GM23338 (cell line): ENCODE measurements at regions not wholly inside any gene's neighbourhood (a gene's known extent, or its start where the extent isn't known, plus 50 kb on each side); places are given as distances from the start of the nearest gene placed in this dataset.

Source experiments
- ATAC-seq: fragments of 200-7000 bp; cut with Tn5 transposase; 3 replicates; pipeline ENCODE4 v1.9.1; 2020
- DNase-seq: peaks from one replicate; pipeline ENCODE4 v3.0.0-alpha.2; 2015; ENCODE audit warnings: low spot score
- H2AFZ ChIP-seq: fragments of 200-600 bp; sonication (generic); 2 replicates; pipeline ENCODE4 v1.8.0; 2016; ENCODE audit warnings: antibody characterized with exemption, mild to moderate bottlenecking, moderate library complexity
- H3F3A ChIP-seq: fragments of 200-600 bp; sonication (generic); replicated peaks from 2 replicates; pipeline ENCODE4 v1.8.0; 2017; ENCODE audit warnings: antibody characterized with exemption, mixed run types, low read depth
- H3K27ac ChIP-seq: fragments of 200-600 bp; sonication (generic); 2 replicates; pipeline ENCODE4 v1.6.1; 2016; ENCODE audit warnings: low read depth
- H3K27me3 ChIP-seq: fragments of 200-600 bp; sonication (generic); 2 replicates; pipeline ENCODE4 v1.8.0; 2016; ENCODE audit warnings: mild to moderate bottlenecking, mixed run types, moderate library complexity; ENCODE audit not compliant: insufficient read depth
- H3K36me3 ChIP-seq: fragments of 200-600 bp; sonication (generic); 2 replicates; pipeline ENCODE4 v1.8.0; 2016; ENCODE audit warnings: mild to moderate bottlenecking; ENCODE audit not compliant: insufficient read depth
- H3K4me1 ChIP-seq: fragments of 200-600 bp; sonication (generic); 2 replicates; pipeline ENCODE4 v1.8.0; 2016; ENCODE audit warnings: mild to moderate bottlenecking, moderate library complexity; ENCODE audit not compliant: insufficient read depth
- H3K4me2 ChIP-seq: fragments of 200-600 bp; sonication (generic); 2 replicates; pipeline ENCODE4 v1.7.1; 2017; ENCODE audit warnings: mixed run types
- H3K4me3 ChIP-seq: fragments of 200-600 bp; sonication (generic); 2 replicates; pipeline ENCODE4 v1.6.1; 2016; ENCODE audit warnings: mixed run types
- H3K79me2 ChIP-seq: fragments of 200-600 bp; sonication (generic); replicated peaks from 2 replicates; pipeline ENCODE4 v1.8.0; 2017; ENCODE audit warnings: mild to moderate bottlenecking; ENCODE audit not compliant: insufficient read depth
- H3K9me2 ChIP-seq: fragments of 200-600 bp; sonication (generic); 2 replicates; pipeline ENCODE4 v1.8.0; 2017; ENCODE audit not compliant: insufficient read depth
- H4K20me1 ChIP-seq: fragments of 200-600 bp; sonication (generic); replicated peaks from 2 replicates; pipeline ENCODE4 v1.8.0; 2017; ENCODE audit warnings: mild to moderate bottlenecking; ENCODE audit not compliant: insufficient read depth
- H3K27ac Mint-ChIP-seq: 2 replicates; pipeline ENCODE4 v1.8.0; 2020; ENCODE audit warnings: inconsistent platforms, mild to moderate bottlenecking, moderate library complexity, mixed read lengths
- H3K27me3 Mint-ChIP-seq: 3 replicates; pipeline ENCODE4 v1.8.0; 2022; ENCODE audit warnings: low read depth, mild to moderate bottlenecking, moderate library complexity, mixed read lengths, inconsistent platforms; ENCODE audit not compliant: insufficient read depth, poor library complexity
- H3K36me3 Mint-ChIP-seq: 3 replicates; pipeline ENCODE4 v1.8.0; 2021; ENCODE audit warnings: low read depth, mild to moderate bottlenecking, inconsistent platforms, moderate library complexity, mixed read lengths
- H3K4me1 Mint-ChIP-seq: 3 replicates; pipeline ENCODE4 v1.8.0; 2020; ENCODE audit warnings: mild to moderate bottlenecking, inconsistent platforms, mixed read lengths
- H3K4me3 Mint-ChIP-seq: 3 replicates; pipeline ENCODE4 v1.8.0; 2021; ENCODE audit warnings: moderate library complexity, mild to moderate bottlenecking, inconsistent platforms, mixed read lengths
- H3K9me3 Mint-ChIP-seq: 3 replicates; pipeline ENCODE4 v1.8.0; 2020; ENCODE audit warnings: moderate library complexity, mild to moderate bottlenecking, inconsistent platforms, mixed read lengths
- CREB1 ChIP-seq: fragments of 250-450 bp; sonication (Bioruptor Pico); IDR thresholded peaks from 2 replicates; pipeline ENCODE4 v1.5.0; 2020; ENCODE audit warnings: low read depth, mild to moderate bottlenecking, moderate library complexity
- CTCF ChIP-seq, 2 experiments: fragments of 200-600 bp in 1 of 2; sonication (generic) in 1 of 2; conservative IDR thresholded peaks; 2 replicates each; pipeline versions ENCODE4 v1.5.1 to v1.6.1; 2016 to 2017; ENCODE audit warnings: antibody characterized with exemption in 2 of 2, low read depth in 2 of 2, mild to moderate bottlenecking in 2 of 2, moderate library complexity in 1 of 2
- EZH2 ChIP-seq: fragments of 200-600 bp; sonication (generic); IDR thresholded peaks from one replicate; pipeline ENCODE4 v1.8.0; 2017; ENCODE audit warnings: antibody characterized with exemption, mild to moderate bottlenecking, low read depth; ENCODE audit not compliant: unreplicated experiment
- EZH2phosphoT487 ChIP-seq: fragments of 200-600 bp; sonication (generic); IDR thresholded peaks from one replicate; pipeline ENCODE4 v1.8.1; 2018; ENCODE audit warnings: antibody characterized with exemption; ENCODE audit not compliant: unreplicated experiment
- JUNB ChIP-seq: IDR thresholded peaks from one replicate; pipeline ENCODE4 v1.6.1; 2016; ENCODE audit warnings: antibody characterized with exemption; ENCODE audit not compliant: unreplicated experiment
- NANOG ChIP-seq: IDR thresholded peaks from 2 replicates; pipeline ENCODE4 v1.6.1; 2016; ENCODE audit warnings: antibody characterized with exemption, borderline replicate concordance
- POLR2AphosphoS5 ChIP-seq: IDR thresholded peaks from 2 replicates; pipeline ENCODE4 v1.6.1; 2016; ENCODE audit warnings: antibody characterized with exemption, low read depth
- REST ChIP-seq: IDR thresholded peaks from one replicate; pipeline ENCODE4 v1.6.1; 2018; ENCODE audit warnings: antibody characterized with exemption; ENCODE audit not compliant: unreplicated experiment
- STAT1 ChIP-seq: IDR thresholded peaks from one replicate; pipeline ENCODE4 v1.6.1; 2016; ENCODE audit warnings: antibody characterized with exemption; ENCODE audit not compliant: unreplicated experiment
- ZNF114 ChIP-seq: fragments of 250-450 bp; sonication (Bioruptor Pico); IDR thresholded peaks from 2 replicates; pipeline ENCODE4 v1.5.0; 2020; ENCODE audit warnings: mild to moderate bottlenecking, moderate library complexity
- ZNF331 ChIP-seq: fragments of 250-450 bp; sonication (Bioruptor Pico); IDR thresholded peaks from 2 replicates; pipeline ENCODE4 v1.5.0; 2020; ENCODE audit warnings: low read depth, mild to moderate bottlenecking, moderate library complexity
- TF ChIP-seq, protein P1 (sequence below): fragments of 250-450 bp; sonication (Bioruptor Pico); IDR thresholded peaks from 2 replicates; pipeline ENCODE4 v1.5.0; 2020; ENCODE audit warnings: mild to moderate bottlenecking, moderate library complexity
- TF ChIP-seq, protein P2 (sequence below): IDR thresholded peaks from 2 replicates; pipeline ENCODE4 v1.6.1; 2016; ENCODE audit warnings: antibody characterized with exemption

- no peaks in the 10 kb centered on the region for H3K27me3 ChIP-seq
- no peaks in the 10 kb centered on the region for H4K20me1 ChIP-seq
- H3K27ac ChIP-seq: no peak overlapping the region
- H3K36me3 Mint-ChIP-seq: 0 out of 3 replicates have a peak, but pooled peaks cover 2% of the 10 kb centered on the region
- H3K36me3 ChIP-seq: no peaks in the 10 kb centered on the region
- TF ChIP-seq JUNB: no peak
- TF ChIP-seq CREB1 (CRISPR knock-in tag): no peak
- TF ChIP-seq, protein P1, sequence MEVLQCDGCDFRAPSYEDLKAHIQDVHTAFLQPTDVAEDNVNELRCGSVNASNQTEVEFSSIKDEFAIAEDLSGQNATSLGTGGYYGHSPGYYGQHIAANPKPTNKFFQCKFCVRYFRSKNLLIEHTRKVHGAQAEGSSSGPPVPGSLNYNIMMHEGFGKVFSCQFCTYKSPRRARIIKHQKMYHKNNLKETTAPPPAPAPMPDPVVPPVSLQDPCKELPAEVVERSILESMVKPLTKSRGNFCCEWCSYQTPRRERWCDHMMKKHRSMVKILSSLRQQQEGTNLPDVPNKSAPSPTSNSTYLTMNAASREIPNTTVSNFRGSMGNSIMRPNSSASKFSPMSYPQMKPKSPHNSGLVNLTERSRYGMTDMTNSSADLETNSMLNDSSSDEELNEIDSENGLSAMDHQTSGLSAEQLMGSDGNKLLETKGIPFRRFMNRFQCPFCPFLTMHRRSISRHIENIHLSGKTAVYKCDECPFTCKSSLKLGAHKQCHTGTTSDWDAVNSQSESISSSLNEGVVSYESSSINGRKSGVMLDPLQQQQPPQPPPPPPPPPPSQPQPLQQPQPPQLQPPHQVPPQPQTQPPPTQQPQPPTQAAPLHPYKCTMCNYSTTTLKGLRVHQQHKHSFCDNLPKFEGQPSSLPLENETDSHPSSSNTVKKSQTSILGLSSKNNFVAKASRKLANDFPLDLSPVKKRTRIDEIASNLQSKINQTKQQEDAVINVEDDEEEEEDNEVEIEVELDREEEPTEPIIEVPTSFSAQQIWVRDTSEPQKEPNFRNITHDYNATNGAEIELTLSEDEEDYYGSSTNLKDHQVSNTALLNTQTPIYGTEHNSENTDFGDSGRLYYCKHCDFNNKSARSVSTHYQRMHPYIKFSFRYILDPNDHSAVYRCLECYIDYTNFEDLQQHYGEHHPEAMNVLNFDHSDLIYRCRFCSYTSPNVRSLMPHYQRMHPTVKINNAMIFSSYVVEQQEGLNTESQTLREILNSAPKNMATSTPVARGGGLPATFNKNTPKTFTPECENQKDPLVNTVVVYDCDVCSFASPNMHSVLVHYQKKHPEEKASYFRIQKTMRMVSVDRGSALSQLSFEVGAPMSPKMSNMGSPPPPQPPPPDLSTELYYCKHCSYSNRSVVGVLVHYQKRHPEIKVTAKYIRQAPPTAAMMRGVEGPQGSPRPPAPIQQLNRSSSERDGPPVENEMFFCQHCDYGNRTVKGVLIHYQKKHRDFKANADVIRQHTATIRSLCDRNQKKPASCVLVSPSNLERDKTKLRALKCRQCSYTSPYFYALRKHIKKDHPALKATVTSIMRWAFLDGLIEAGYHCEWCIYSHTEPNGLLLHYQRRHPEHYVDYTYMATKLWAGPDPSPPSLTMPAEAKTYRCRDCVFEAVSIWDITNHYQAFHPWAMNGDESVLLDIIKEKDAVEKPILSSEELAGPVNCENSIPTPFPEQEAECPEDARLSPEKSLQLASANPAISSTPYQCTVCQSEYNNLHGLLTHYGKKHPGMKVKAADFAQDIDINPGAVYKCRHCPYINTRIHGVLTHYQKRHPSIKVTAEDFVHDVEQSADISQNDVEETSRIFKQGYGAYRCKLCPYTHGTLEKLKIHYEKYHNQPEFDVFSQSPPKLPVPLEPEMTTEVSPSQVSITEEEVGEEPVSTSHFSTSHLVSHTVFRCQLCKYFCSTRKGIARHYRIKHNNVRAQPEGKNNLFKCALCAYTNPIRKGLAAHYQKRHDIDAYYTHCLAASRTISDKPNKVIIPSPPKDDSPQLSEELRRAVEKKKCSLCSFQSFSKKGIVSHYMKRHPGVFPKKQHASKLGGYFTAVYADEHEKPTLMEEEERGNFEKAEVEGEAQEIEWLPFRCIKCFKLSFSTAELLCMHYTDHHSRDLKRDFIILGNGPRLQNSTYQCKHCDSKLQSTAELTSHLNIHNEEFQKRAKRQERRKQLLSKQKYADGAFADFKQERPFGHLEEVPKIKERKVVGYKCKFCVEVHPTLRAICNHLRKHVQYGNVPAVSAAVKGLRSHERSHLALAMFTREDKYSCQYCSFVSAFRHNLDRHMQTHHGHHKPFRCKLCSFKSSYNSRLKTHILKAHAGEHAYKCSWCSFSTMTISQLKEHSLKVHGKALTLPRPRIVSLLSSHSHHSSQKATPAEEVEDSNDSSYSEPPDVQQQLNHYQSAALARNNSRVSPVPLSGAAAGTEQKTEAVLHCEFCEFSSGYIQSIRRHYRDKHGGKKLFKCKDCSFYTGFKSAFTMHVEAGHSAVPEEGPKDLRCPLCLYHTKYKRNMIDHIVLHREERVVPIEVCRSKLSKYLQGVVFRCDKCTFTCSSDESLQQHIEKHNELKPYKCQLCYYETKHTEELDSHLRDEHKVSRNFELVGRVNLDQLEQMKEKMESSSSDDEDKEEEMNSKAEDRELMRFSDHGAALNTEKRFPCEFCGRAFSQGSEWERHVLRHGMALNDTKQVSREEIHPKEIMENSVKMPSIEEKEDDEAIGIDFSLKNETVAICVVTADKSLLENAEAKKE (CRISPR knock-in tag): no peak
- TF ChIP-seq CTCF (conservative IDR thresholded peaks at IDR 0.05; ENCODE audit: low read depth in 2 of 2): no peak
- no peak for TF ChIP-seq POLR2AphosphoS5
- TF ChIP-seq ZNF331 (CRISPR knock-in tag): no peak
- no peak for TF ChIP-seq NANOG
- TF ChIP-seq, protein P2, sequence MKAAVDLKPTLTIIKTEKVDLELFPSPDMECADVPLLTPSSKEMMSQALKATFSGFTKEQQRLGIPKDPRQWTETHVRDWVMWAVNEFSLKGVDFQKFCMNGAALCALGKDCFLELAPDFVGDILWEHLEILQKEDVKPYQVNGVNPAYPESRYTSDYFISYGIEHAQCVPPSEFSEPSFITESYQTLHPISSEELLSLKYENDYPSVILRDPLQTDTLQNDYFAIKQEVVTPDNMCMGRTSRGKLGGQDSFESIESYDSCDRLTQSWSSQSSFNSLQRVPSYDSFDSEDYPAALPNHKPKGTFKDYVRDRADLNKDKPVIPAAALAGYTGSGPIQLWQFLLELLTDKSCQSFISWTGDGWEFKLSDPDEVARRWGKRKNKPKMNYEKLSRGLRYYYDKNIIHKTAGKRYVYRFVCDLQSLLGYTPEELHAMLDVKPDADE: no peak
- TF ChIP-seq ZNF114 (CRISPR knock-in tag): no peak
- no peak for TF ChIP-seq STAT1
- no peak for TF ChIP-seq EZH2
- TF ChIP-seq REST: no peak
- no peak for TF ChIP-seq EZH2phosphoT487
- H3K79me2 ChIP-seq: no peaks in the 10 kb centered on the region
- H3K4me3 Mint-ChIP-seq: no peak overlapping the region
- H3K27ac Mint-ChIP-seq: no peak overlapping the region
- peak overlapping the region; percentile 32; the same call in 1 of the 2 replicates for H2AFZ ChIP-seq
- H3K4me1 ChIP-seq: no peaks in the 10 kb centered on the region
- ATAC-seq: no peak
- no peaks in the 10 kb centered on the region for H3K9me3 Mint-ChIP-seq
- H3K4me3 ChIP-seq: no peak overlapping the region
- H3K4me2 ChIP-seq: no peak overlapping the region
- no peaks in the 10 kb centered on the region for H3K27me3 Mint-ChIP-seq
- DNase-seq: no peak
- H3K9me2 ChIP-seq: peaks cover 3% of the 10 kb centered on the region; the same call in 1 of the 2 replicates
- H3K4me1 Mint-ChIP-seq: no peaks in the 10 kb centered on the region; the same call in 2 of the 3 replicates
- H3F3A ChIP-seq: no peaks in the 10 kb centered on the region
These were observed 180.1 kb upstream of the MKLN1 start for GRCh38 chr7:131147604-131148003.
